GM20000 (cell line): ENCODE measurements at regions not wholly inside any gene's neighbourhood (a gene's known extent, or its start where the extent isn't known, plus 50 kb on each side); places are given as distances from the start of the nearest gene placed in this dataset.

Source experiments
- DNase-seq: peaks from one replicate; pipeline ENCODE4 v3.0.0; 2012; ENCODE audit warnings: low spot score
- CTCF ChIP-seq: IDR thresholded peaks from 2 replicates; pipeline ENCODE4 v1.5.1; 2012; ENCODE audit warnings: mild to moderate bottlenecking, control low read depth; ENCODE audit errors: extremely low read depth, missing control alignments

- no peak for DNase-seq
These were observed 333.6 kb upstream of the F9 start for GRCh38 chrX:139196890-139197289.

GRCh38 chrX:139194571-139195280, 335.8 kb upstream of the F9 start:
- no peak for DNase-seq
- no peak for TF ChIP-seq CTCF

More at GRCh38 chrX:139196890-139197289, 333.6 kb upstream of the F9 start:
- no peak for TF ChIP-seq CTCF

- TF ChIP-seq CTCF: no peak
These were observed 338.1 kb upstream of the F9 start for GRCh38 chrX:139192386-139192961.

GRCh38 chrX:139191746-139192385, 338.7 kb upstream of the F9 start:
- no peak for DNase-seq
- no peak for TF ChIP-seq CTCF

More at GRCh38 chrX:139192386-139192961, 338.1 kb upstream of the F9 start:
- DNase-seq: no peak

- TF ChIP-seq CTCF: no peak
- DNase-seq: no peak
These were observed 339.3 kb upstream of the F9 start for GRCh38 chrX:139191286-139191685.

GRCh38 chrX:139187738-139188137, 342.8 kb upstream of the F9 start:
- no peak for DNase-seq
- no peak for TF ChIP-seq CTCF

- no peak for DNase-seq
- TF ChIP-seq CTCF: no peak
These were observed 343.5 kb upstream of the F9 start for GRCh38 chrX:139186991-139187390.
